WTC11 (cell line): ENCODE measurements at regions not wholly inside any gene's neighbourhood (a gene's known extent, or its start where the extent isn't known, plus 50 kb on each side); places are given as distances from the start of the nearest gene placed in this dataset.

ENCODE experiments used
- ATAC-seq: fragments of 200-7000 bp; cut with Tn5 transposase; 2 replicates; pipeline ENCODE4 v1.10.0; 2021; ENCODE audit warnings: mild to moderate bottlenecking, moderate library complexity
- CTCF ChIA-PET: fragments of 300-600 bp; sonication (Branson Sonifier 250); formaldehyde crosslinking; loops from one replicate; lab custom pipeline; 2021; ENCODE audit warnings: antibody characterized with exemption; lab: Charles Lee
- POLR2A ChIA-PET: fragments of 350-600 bp; sonication (Branson Sonifier 250); formaldehyde crosslinking; loops from one replicate; lab custom pipeline; 2021; ENCODE audit warnings: antibody characterized with exemption; lab: Charles Lee
- DNase-seq: peaks from one replicate; pipeline ENCODE4 v3.0.0; 2021; ENCODE audit warnings: low spot score
- H3K27ac Mint-ChIP-seq: 2 replicates; pipeline ENCODE4 v1.8.0; 2021; ENCODE audit warnings: mixed read lengths
- H3K27me3 Mint-ChIP-seq: 2 replicates; pipeline ENCODE4 v1.8.0; 2021; ENCODE audit warnings: low read depth, mild to moderate bottlenecking, moderate library complexity, mixed read lengths
- H3K36me3 Mint-ChIP-seq: 2 replicates; pipeline ENCODE4 v1.8.0; 2021; ENCODE audit warnings: mixed read lengths
- H3K4me1 Mint-ChIP-seq: 2 replicates; pipeline ENCODE4 v1.8.0; 2022; ENCODE audit warnings: mixed read lengths
- H3K4me3 Mint-ChIP-seq: 2 replicates; pipeline ENCODE4 v1.8.0; 2021; ENCODE audit warnings: mild to moderate bottlenecking, moderate library complexity, mixed read lengths
- H3K9me3 Mint-ChIP-seq: 2 replicates; pipeline ENCODE4 v1.8.0; 2021; ENCODE audit warnings: mixed read lengths
- AFF4 ChIP-seq: sonication (generic); formaldehyde crosslinking; IDR thresholded peaks from 2 replicates; pipeline ENCODE4 v1.8.1; 2023; ENCODE audit warnings: mild to moderate bottlenecking, missing genetic modification reagents, borderline replicate concordance
- CREM ChIP-seq: sonication (generic); formaldehyde crosslinking; IDR thresholded peaks from 2 replicates; pipeline ENCODE4 v1.8.1; 2022; ENCODE audit warnings: mild to moderate bottlenecking, missing genetic modification reagents, moderate library complexity
- CTCF ChIP-seq: fragments of 200-600 bp; IDR thresholded peaks from 2 replicates; pipeline ENCODE4 v1.8.0; 2022; ENCODE audit warnings: antibody characterized with exemption
- ELF4 ChIP-seq: sonication (generic); formaldehyde crosslinking; IDR thresholded peaks from 2 replicates; pipeline ENCODE4 v1.8.1; 2022; ENCODE audit warnings: low read depth, mild to moderate bottlenecking, moderate library complexity, missing genetic modification reagents
- ETV6 ChIP-seq: sonication (generic); formaldehyde crosslinking; IDR thresholded peaks from 2 replicates; pipeline ENCODE4 v1.8.1; 2022; ENCODE audit warnings: mild to moderate bottlenecking, missing genetic modification reagents
- FOXJ3 ChIP-seq: sonication (generic); formaldehyde crosslinking; IDR thresholded peaks from 2 replicates; pipeline ENCODE4 v1.9.0; 2021; ENCODE audit warnings: missing genetic modification reagents, mild to moderate bottlenecking, borderline replicate concordance
- FOXP1 ChIP-seq: sonication (generic); formaldehyde crosslinking; IDR thresholded peaks from 2 replicates; pipeline ENCODE4 v1.8.0; 2022; ENCODE audit warnings: missing genetic modification reagents, mild to moderate bottlenecking, moderate library complexity, borderline replicate concordance
- HMGA2 ChIP-seq: fragments of 250-450 bp; sonication (Bioruptor Pico); IDR thresholded peaks from 2 replicates; pipeline ENCODE4 v1.4.0; 2021; ENCODE audit warnings: mild to moderate bottlenecking, moderate library complexity
- HMGXB4 ChIP-seq: sonication (generic); formaldehyde crosslinking; IDR thresholded peaks from 2 replicates; pipeline ENCODE4 v1.8.1; 2023; ENCODE audit warnings: mild to moderate bottlenecking, moderate library complexity, missing genetic modification reagents
- IRF1 ChIP-seq: sonication (generic); formaldehyde crosslinking; IDR thresholded peaks from 2 replicates; pipeline ENCODE4 v1.8.0; 2023; ENCODE audit warnings: missing genetic modification reagents
- IRF2 ChIP-seq: sonication (generic); formaldehyde crosslinking; IDR thresholded peaks from 2 replicates; pipeline ENCODE4 v1.8.0; 2022; ENCODE audit warnings: low read depth, missing genetic modification reagents, borderline replicate concordance
- NR2C2 ChIP-seq: sonication (generic); formaldehyde crosslinking; IDR thresholded peaks from 2 replicates; pipeline ENCODE4 v1.8.0; 2022; ENCODE audit warnings: mild to moderate bottlenecking, missing genetic modification reagents
- NR3C1 ChIP-seq: sonication (generic); formaldehyde crosslinking; conservative IDR thresholded peaks from 2 replicates; pipeline ENCODE4 v1.8.1; 2023; ENCODE audit warnings: low read depth, mild to moderate bottlenecking, missing genetic modification reagents
- STAT6 ChIP-seq: sonication (generic); formaldehyde crosslinking; conservative IDR thresholded peaks from 2 replicates; pipeline ENCODE4 v1.8.1; 2023; ENCODE audit warnings: mild to moderate bottlenecking, low read depth, missing genetic modification reagents, moderate library complexity
- TP53 ChIP-seq: sonication (generic); formaldehyde crosslinking; IDR thresholded peaks from 2 replicates; pipeline ENCODE4 v1.8.1; 2023; ENCODE audit warnings: mild to moderate bottlenecking, missing genetic modification reagents

- no peak overlapping the region for H3K4me3 Mint-ChIP-seq
- ChIA-PET CTCF (no interaction called here), POLR2A (no interaction called here)
- no peak for TF ChIP-seq NR3C1 (CRISPR knock-in tag)
- no peak for TF ChIP-seq HMGA2
- TF ChIP-seq FOXJ3 (CRISPR knock-in tag), result no peak
- no peak for TF ChIP-seq IRF2 (CRISPR knock-in tag)
- TF ChIP-seq NR2C2 (CRISPR knock-in tag), result no peak
- TF ChIP-seq ELF4, result no peak
- no peak for TF ChIP-seq CTCF
- no peak for TF ChIP-seq HMGXB4 (CRISPR knock-in tag)
- no peak for TF ChIP-seq ETV6 (CRISPR knock-in tag)
- no peak for ATAC-seq
- peaks cover 3% of the 10 kb centered on the region; the same call in 1 of the 2 replicates for H3K4me1 Mint-ChIP-seq
- H3K27me3 Mint-ChIP-seq, result no peaks in the 10 kb centered on the region; the same call in 1 of the 2 replicates
- DNase-seq, result no peak
- no peaks in the 10 kb centered on the region for H3K36me3 Mint-ChIP-seq
- no peak overlapping the region for H3K27ac Mint-ChIP-seq
- no peaks in the 10 kb centered on the region for H3K9me3 Mint-ChIP-seq
Measured at GRCh38 chr16:64762211-64762610, 359.7 kb downstream of the CDH11 start.

- POLR2A ChIA-PET, result no interaction called here
- Mint-ChIP-seq H3K9me3 (no peaks in the 10 kb centered on the region), H3K27ac (no peak overlapping the region), H3K4me3 (no peak overlapping the region), H3K27me3 (no peaks in the 10 kb centered on the region), H3K36me3 (no peaks in the 10 kb centered on the region), H3K4me1 (peaks cover 3% of the 10 kb centered on the region; the same call in 1 of the 2 replicates)
- TF ChIP-seq FOXP1 (CRISPR knock-in tag), result no peak
- TF ChIP-seq AFF4, result no peak
- TF ChIP-seq TP53, result no peak
- no peak for TF ChIP-seq STAT6 (CRISPR knock-in tag)
- no peak for TF ChIP-seq IRF1 (CRISPR knock-in tag)
- no peak for TF ChIP-seq CREM (CRISPR knock-in tag)
- CTCF ChIA-PET, result no interaction called here
- ATAC-seq (no peak), DNase-seq (no peak)
Measured at GRCh38 chr16:64754279-64754678, 367.6 kb downstream of the CDH11 start.
